Medulla oblongata (tissue), 1 donor: ENCODE measurements at regions not wholly inside any gene's neighbourhood (a gene's known extent, or its start where the extent isn't known, plus 50 kb on each side); places are given as distances from the start of the nearest gene placed in this dataset.

Experiments used
- DNase-seq: peaks from one replicate; pipeline ENCODE4 v3.0.0-alpha.2; 2015; ENCODE audit errors: extremely low spot score

GRCh38 chr3:55413236-55413635 lies 73.9 kb downstream of the WNT5A start:
- DNase-seq = no peak

- no peak for DNase-seq
Measured at GRCh38 chr3:55412545-55412944, 74.6 kb downstream of the WNT5A start.

DNA sequence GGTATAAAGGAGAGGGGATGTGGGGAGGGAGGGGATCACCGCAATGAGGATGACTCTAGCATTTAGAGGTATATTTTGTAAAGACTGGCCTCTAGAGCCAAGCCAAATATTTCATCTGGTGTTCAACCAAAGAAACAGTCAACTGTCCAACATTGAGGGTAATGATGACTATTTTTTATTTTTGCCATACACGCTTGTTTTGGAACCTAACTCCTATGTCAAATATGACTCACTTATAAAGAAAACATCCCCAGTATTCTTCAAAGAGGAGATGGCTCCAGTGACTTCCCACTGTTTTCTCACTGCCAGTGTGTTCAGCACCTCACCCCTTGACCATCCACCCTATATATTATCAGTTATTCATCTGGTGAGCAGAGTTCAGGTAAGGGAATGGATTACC lies 77.3 kb downstream of the WNT5A start:
- no peak for DNase-seq

GRCh38 chr3:55408193-55408826 lies 78.8 kb downstream of the WNT5A start:
- DNase-seq = no peak

GRCh38 chr3:55407426-55407820 lies 79.7 kb downstream of the WNT5A start:
- DNase-seq = no peak

DNA sequence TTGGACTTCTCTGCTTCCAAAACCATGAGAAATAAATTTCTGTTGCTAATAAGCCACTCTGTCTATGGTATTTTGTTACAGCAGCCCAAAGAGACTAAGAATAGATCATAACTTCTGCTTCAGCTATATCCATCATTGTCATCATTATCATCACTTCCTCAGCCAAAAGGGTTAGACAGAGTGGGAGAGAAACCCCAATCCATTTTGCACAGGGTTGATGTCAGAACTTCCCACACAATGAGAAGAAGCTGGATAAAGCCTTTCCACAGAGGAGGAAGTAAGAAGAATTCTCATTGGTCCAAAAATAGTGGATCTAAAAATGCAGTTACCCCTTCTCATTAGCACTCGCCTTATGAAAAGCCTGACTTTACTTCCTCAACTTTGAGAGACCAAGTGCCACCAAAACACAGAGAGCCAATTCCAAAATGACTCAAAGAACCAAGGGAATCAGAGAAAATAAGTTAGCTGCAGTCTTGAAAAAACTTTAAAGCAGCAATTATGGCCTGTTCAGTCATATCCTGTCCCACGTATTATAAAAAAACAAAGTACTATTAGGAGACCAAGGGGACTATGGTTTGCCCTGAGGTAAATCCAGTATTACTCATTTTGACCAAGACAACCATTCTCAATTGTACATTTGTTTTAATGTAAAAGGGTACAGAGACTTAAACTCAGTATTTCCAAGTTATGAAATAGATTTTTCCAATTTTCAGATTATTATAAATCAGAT lies 80.2 kb downstream of the WNT5A start:
- no peak for DNase-seq

DNA sequence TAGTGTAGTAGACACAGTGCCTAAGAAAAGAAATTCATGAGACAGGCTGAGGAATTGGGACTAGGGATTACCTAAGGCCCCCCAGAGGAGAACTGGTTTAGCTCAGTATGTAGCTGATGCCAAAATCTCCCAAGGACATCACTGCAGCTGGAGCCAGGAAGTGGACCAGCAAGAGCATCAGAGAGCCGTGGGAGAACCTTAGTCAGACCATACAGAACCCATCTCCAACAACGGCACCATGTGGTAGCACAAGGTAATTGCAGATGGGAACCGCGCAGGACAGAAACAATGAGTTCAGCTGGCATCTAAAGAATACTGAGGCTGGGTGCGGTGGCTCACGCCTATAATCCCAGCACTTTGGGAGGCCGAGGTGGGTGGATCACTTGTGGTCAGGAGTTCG lies 81.7 kb downstream of the WNT5A start:
- no peak for DNase-seq

DNA sequence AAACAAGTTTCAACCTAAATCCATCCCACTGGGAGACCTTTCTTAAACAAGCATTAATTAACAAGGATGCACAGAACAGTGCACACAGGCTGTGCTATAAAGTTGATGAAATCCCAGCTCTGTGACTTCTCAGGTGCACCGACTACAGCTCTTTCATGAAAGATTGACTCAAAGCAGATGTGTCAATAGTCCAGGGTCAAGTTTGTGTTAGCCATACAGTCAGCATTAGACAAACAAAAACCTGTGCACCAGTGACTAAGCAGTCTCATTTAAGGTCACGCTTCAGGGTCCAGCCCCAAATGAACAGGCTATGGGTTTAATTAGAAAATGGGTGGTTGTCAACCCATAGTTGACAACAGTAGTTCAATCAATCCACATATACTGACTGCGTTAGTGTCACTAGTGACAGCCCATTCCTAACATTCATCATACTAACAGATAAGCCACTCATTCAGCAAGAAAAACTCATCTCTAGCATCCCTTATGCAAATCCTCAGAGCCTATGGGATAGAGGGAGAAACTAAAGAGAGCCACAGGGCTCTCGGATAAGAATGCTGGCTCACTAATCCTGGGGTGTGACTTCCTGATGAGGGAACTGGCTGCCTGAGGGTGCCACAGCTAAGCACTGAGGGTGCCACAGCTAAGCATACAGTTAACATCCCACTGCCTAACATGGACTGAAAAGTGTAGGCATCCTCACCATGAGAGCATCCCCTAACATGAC lies 84.1 kb downstream of the WNT5A start:
- DNase-seq = no peak

GRCh38 chr3:55380561-55380960 lies 106.5 kb downstream of the WNT5A start:
- no peak for DNase-seq

DNA sequence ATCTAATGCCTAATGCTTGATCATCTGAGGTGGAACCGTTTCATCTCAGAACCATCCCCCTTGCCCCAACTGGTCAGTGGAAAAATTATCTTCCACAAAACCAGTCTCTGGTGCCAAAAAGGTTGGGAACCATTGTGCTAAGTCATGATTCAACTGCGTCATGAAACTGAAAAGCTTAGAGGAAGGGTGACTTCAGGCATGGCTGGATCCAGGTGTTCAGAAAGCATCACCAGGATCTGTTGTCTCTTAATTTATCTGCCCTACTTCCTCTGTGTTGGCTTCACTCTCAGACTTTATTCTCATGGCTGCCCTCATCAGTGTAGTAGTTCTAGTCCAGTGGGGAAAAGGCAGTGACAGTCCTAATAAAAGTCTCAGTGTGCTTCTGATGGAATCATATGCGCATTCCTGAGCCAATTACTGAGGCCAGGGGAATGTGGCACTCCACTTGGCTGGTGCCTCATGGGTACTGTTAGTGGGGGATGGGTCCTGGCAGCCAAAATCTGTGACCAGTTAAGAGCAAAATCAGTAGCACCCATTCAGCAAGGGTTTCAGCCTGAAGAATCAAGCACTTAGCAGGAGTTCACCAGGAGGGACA lies 110.3 kb downstream of the WNT5A start:
- DNase-seq = no peak

GRCh38 chr3:55373423-55373822 lies 113.7 kb downstream of the WNT5A start:
- DNase-seq = no peak

DNA sequence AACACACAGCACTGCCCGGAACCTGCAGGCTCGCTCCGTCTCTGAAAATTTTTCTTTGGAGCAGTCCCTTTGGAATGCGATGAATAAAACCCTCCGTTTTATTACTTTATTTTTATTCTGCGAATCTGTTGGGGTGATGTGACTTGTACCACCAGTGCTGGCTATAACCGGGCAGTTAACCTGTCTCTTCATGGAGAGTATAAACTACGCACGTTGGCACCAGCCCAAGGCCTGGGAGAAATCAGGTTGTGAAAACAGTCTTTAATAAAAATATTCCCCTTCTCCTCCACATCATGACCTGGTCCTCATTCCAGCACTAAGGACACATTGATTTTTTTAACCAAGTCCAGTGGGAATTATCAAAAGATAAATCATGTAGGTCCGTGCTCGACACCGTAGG lies 116.8 kb downstream of the WNT5A start:
- no peak for DNase-seq

DNA sequence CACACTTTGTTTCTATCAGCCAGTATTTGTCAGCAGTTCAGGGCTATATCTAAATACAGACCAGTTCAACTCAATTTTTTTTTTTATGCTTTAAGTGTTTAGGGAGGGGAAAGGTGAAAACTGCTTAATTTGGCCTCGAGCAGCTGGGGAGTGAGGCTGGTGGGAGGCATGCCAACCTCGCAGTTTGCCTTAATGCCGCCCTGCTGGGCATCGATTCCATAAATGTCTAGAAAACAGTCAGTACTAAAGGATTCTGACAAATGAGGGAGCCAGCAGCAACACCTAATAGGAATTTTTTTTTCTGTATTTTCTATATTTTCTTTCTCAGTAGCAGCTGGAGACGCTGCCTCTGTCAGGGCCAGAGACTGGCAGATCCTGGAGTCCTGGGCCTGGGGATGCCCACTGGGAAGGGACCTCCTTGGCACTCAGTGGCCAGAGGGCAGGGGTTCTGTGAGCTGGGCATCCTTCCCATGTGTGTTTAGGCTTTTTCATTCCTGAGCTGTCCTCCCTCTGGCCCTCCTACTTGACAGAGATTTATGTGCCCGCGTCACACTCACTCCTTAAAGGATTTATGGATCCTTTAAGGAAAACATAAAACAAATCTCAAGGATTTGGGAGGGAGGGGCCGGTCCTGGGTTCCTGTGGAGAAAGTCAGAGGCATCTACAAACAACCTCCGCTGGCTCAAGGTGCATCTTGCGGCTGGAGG lies 117.8 kb downstream of the WNT5A start:
- no peak for DNase-seq

DNA sequence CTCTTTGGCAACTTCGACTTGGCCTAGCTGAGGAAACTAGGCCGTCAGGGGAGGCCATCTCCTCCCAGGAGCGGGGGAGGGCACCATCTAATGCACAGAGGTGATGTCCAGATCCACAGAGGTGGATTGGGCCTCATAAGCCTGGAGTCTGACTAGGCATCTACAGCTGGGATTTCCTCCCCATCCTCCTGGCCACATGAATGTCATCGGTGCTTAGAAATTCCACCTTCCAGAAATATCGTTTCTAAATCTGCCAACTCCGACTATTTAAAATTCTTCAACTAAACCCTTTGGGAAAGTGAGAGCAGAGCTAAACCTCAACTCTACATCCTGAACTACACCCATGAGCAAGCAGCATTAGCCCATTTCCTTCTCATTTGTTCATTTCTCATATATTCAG lies 118.7 kb downstream of the WNT5A start:
- no peak for DNase-seq

GRCh38 chr3:55367384-55367783 lies 119.7 kb downstream of the WNT5A start:
- DNase-seq = no peak

- DNase-seq = no peak
Measured at GRCh38 chr3:55364421-55364820, 122.7 kb downstream of the WNT5A start.

DNA sequence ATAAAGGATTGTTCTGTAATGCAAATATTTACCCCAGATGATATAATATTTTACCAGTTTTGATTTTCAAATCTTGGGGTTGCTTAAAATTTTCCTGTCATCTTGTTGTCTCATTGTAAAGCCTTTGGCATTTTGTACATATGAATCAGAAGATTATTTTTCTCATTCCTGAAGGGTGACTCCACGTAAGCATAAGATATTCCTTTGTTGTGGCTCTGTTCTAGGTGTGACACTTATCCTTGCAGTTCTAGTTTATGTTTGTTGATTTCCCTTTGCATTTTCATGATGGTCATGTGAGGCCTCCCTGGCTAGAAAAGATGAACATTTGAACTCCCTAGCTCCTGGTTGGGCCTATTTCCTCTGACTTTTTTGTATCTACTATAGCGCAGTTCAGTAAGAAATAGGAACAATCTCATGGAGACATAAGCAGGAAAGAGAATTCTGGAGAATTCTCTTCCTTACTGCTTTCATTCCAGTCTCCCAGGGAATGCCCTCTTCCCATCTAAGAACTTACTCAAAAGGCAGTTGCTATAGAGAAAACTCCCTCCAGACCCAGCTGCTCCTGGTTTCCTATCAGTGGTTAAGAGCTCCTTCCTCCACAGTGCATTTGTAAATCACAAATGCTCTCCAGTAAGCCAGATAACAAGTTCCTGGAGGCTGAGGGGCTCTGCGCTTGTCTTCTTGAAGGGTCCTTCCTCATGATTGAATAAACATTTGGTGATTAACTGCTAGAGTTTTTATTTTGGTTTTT lies 124.7 kb downstream of the WNT5A start:
- no peak for DNase-seq

- DNase-seq = peak; percentile 76
Measured at GRCh38 chr3:55357796-55358195, 129.3 kb downstream of the WNT5A start.

DNA sequence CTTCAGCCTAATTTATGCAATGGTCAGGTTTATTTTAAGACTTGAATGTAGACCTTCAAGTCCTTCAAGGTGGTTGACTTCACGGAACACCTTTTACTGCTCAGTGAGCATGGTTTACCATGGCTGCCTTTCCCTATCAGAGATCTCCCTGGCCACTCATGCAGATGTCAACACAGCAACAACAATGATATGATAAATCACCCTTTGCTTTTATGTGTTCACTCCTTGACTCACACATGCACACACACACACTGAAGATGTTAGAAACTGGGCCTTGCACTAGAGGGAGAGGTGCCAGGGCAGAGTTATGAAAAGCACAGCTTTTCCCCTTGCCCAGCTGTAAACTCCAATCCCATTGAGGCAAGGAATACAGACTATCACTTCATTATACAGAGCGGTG lies 134.4 kb downstream of the WNT5A start:
- no peak for DNase-seq

DNA sequence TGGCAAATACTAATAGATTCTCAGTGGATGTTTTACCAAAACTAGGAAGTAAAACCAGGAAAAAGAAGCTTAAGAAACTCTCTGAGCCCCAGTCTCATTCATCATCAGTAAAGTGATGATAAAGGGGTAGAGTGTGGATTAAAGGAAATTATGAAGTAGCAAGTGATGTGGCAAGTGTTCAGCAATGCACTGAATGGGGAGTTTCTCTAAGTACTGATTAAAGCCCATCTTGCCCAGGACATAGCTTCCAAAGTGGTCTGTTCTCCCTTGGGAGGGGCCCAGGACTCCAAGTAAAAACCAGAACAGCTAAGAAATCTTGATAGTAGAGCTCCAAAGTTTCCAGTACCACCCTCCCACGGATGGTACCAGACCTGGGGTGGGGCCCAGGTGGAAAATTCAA lies 137.3 kb downstream of the WNT5A start:
- DNase-seq = no peak
